ENCODE measurements at regions not wholly inside any gene's neighbourhood (a gene's known extent, or its start where the extent isn't known, plus 50 kb on each side); places are given as distances from the start of the nearest gene placed in this dataset.

- BruUV-seq (replicated peaks) = no TSS peak
- no peaks in the 10 kb centered on the region for H3K27me3 ChIP-seq (ENCODE audit: low read length)
Observed at GRCh38 chr2:180871649-180872048, 108.8 kb upstream of the UBE2E3 start.

GRCh38 chr2:180849851-180850250 is 130.6 kb upstream of the UBE2E3 start:
- Histone ChIP-seq H3K36me3 (ENCODE audit: low read depth, low read length) (no peaks in the 10 kb centered on the region), H3K4me2 (ENCODE audit: low read length) (no peak overlapping the region), H3K27me3 (ENCODE audit: low read length) (no peaks in the 10 kb centered on the region), H3K9me2 (replicated peaks; ENCODE audit: low read length) (no peaks in the 10 kb centered on the region), H3K9me3 (ENCODE audit: low read length) (no peaks in the 10 kb centered on the region), H2AFZ (ENCODE audit: low read length) (no peak overlapping the region), H3K79me2 (ENCODE audit: low read length) (no peaks in the 10 kb centered on the region), H3K9ac (ENCODE audit: low read length) (no peak overlapping the region), H4K20me1 (ENCODE audit: low read length) (no peaks in the 10 kb centered on the region), H3K27ac (ENCODE audit: low read length) (no peak overlapping the region), H3K4me1 (ENCODE audit: insufficient read depth, low read length) (no peaks in the 10 kb centered on the region), H3F3A (ENCODE audit: low read length, unreplicated experiment) (no peaks in the 10 kb centered on the region), H3K4me3 (ENCODE audit: low read length) (no peak overlapping the region)
- BruUV-seq (replicated peaks) = no TSS peak
- ChIA-PET POLR2A (ENCODE audit: unreplicated experiment) (no interaction called here), CTCF (no interaction called here)
- TF ChIP-seq EZH2 (IDR thresholded peaks at IDR 0.05; ENCODE audit: low read length, unreplicated experiment) (no peak), EZH2phosphoT487 (IDR thresholded peaks at IDR 0.05; ENCODE audit: borderline replicate concordance, low read length) (no peak)
- ATAC-seq (no peak), DNase-seq (no peak)
- intact Hi-C loops (cut with micrococcal nuclease) = no loop called here

More at GRCh38 chr2:180871649-180872048, 108.8 kb upstream of the UBE2E3 start:
- POLR2A ChIA-PET (ENCODE audit: unreplicated experiment) = no interaction called here
- Histone ChIP-seq H3K9me2 (replicated peaks; ENCODE audit: low read length) (no peaks in the 10 kb centered on the region), H2AFZ (ENCODE audit: low read length) (no peak overlapping the region), H3K4me2 (ENCODE audit: low read length) (no peak overlapping the region), H4K20me1 (ENCODE audit: low read length) (no peaks in the 10 kb centered on the region), H3K4me3 (ENCODE audit: low read length) (no peak overlapping the region), H3K79me2 (ENCODE audit: low read length) (no peaks in the 10 kb centered on the region), H3K4me1 (ENCODE audit: insufficient read depth, low read length) (no peaks in the 10 kb centered on the region), H3K27ac (ENCODE audit: low read length) (no peak overlapping the region), H3K9me3 (ENCODE audit: low read length) (no peaks in the 10 kb centered on the region), H3F3A (ENCODE audit: low read length, unreplicated experiment) (no peaks in the 10 kb centered on the region), H3K36me3 (ENCODE audit: low read depth, low read length) (no peaks in the 10 kb centered on the region), H3K9ac (ENCODE audit: low read length) (no peak overlapping the region)
- CTCF ChIA-PET = no interaction called here
- no peak for DNase-seq
- intact Hi-C loops (cut with micrococcal nuclease) = no loop called here
- no peak for TF ChIP-seq EZH2phosphoT487 (IDR thresholded peaks at IDR 0.05; ENCODE audit: borderline replicate concordance, low read length)
- no peak for TF ChIP-seq EZH2 (IDR thresholded peaks at IDR 0.05; ENCODE audit: low read length, unreplicated experiment)
- no peak for TF ChIP-seq CTCF (conservative IDR thresholded peaks at IDR 0.05; ENCODE audit: low read depth, low read length)
- no peak for ATAC-seq

- H4K20me1 ChIP-seq (ENCODE audit: low read length) = no peaks in the 10 kb centered on the region
- intact Hi-C loops (cut with micrococcal nuclease) = no loop called here
- no peak overlapping the region for H3K4me3 ChIP-seq (ENCODE audit: low read length)
- H3K9me3 ChIP-seq (ENCODE audit: low read length) = no peaks in the 10 kb centered on the region
- ChIA-PET CTCF (no interaction called here), POLR2A (ENCODE audit: unreplicated experiment) (interaction anchor here (0.5 kb wide), 1 partner anchor 86 kb away, joined by 3 read pairs; no protein-coding TSS in a partner anchor)
- no peaks in the 10 kb centered on the region for H3K9me2 ChIP-seq (replicated peaks; ENCODE audit: low read length)
- no peak overlapping the region for H2AFZ ChIP-seq (ENCODE audit: low read length)
- no TSS peak for BruUV-seq (replicated peaks)
- H3K4me1 ChIP-seq (ENCODE audit: insufficient read depth, low read length) = no peaks in the 10 kb centered on the region
- DNase-seq = no peak
- no peak for ATAC-seq
- H3K36me3 ChIP-seq (ENCODE audit: low read depth, low read length) = no peaks in the 10 kb centered on the region
- no peaks in the 10 kb centered on the region for H3K27me3 ChIP-seq (ENCODE audit: low read length)
- no peaks in the 10 kb centered on the region for H3K79me2 ChIP-seq (ENCODE audit: low read length)
- H3F3A ChIP-seq (ENCODE audit: low read length, unreplicated experiment) = no peaks in the 10 kb centered on the region
- no peak overlapping the region for H3K9ac ChIP-seq (ENCODE audit: low read length)
- H3K4me2 ChIP-seq (ENCODE audit: low read length) = no peak overlapping the region
- H3K27ac ChIP-seq (ENCODE audit: low read length) = no peak overlapping the region
- TF ChIP-seq EZH2phosphoT487 (IDR thresholded peaks at IDR 0.05; ENCODE audit: borderline replicate concordance, low read length) (no peak), CTCF (conservative IDR thresholded peaks at IDR 0.05; ENCODE audit: low read depth, low read length) (no peak), EZH2 (IDR thresholded peaks at IDR 0.05; ENCODE audit: low read length, unreplicated experiment) (no peak)
Observed at GRCh38 chr2:180848393-180848792, 132.0 kb upstream of the UBE2E3 start.
